Hepatocyte (in vitro differentiated cells): ENCODE measurements at regions not wholly inside any gene's neighbourhood (a gene's known extent, or its start where the extent isn't known, plus 50 kb on each side); places are given as distances from the start of the nearest gene placed in this dataset.
"Not testable (repeated sequence)": the region's sequence is repeated elsewhere in the genome, so short reads cannot be mapped to it uniquely, and the experiment has no call there.

Experiments used
- EZH2 ChIP-seq: fragments of 200-600 bp; sonication (generic); IDR thresholded peaks from 2 replicates; pipeline ENCODE4 v1.6.1; 2016; ENCODE audit warnings: antibody characterized with exemption, mild to moderate bottlenecking, borderline replicate concordance
- EZH2phosphoT487 ChIP-seq: fragments of 200-600 bp; sonication (generic); IDR thresholded peaks from one replicate; pipeline ENCODE4 v1.6.1; 2018; ENCODE audit warnings: antibody characterized with exemption, mild to moderate bottlenecking, low read depth, moderate library complexity; ENCODE audit not compliant: unreplicated experiment, severe bottlenecking
- TF ChIP-seq, protein P1 (sequence below): fragments of 200-600 bp; sonication (generic); IDR thresholded peaks from 2 replicates; pipeline ENCODE4 v1.5.1; 2016; ENCODE audit warnings: antibody characterized with exemption, mild to moderate bottlenecking; ENCODE audit not compliant: poor library complexity

DNA sequence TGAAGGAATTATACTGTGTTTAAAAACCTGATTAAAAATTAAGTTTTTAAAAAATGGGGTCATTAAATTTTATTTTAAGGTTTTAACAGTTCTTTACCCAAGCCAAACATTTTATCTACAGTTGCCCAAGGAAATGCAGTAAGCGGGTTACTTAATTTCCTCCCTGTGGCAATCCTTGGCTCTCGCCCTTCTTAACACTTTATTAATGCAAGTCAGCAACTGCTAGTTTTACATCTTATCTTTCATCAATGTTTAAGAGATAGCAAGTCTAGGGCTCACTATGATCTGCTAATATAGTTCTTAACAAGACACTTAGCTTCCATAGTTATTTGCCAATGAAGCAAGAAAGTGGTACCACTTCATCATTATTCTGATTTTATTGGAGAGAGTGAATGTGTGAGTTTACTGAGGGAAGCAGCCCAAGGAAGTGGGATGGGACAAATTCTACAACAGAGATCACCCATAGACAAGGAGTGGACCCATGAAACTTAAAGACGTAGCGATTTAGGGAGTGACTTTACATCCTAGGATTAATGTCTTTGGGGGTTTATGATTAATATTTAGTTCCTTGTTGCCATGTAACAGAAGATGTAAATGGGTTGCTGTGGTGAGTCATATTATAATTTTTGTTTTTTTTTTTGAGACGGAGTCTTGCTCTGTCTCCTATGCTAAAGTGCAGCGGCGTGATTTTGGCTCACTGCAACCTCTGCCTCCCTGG is 120.4 kb upstream of the ZNF658 start:
- TF ChIP-seq, protein P1, sequence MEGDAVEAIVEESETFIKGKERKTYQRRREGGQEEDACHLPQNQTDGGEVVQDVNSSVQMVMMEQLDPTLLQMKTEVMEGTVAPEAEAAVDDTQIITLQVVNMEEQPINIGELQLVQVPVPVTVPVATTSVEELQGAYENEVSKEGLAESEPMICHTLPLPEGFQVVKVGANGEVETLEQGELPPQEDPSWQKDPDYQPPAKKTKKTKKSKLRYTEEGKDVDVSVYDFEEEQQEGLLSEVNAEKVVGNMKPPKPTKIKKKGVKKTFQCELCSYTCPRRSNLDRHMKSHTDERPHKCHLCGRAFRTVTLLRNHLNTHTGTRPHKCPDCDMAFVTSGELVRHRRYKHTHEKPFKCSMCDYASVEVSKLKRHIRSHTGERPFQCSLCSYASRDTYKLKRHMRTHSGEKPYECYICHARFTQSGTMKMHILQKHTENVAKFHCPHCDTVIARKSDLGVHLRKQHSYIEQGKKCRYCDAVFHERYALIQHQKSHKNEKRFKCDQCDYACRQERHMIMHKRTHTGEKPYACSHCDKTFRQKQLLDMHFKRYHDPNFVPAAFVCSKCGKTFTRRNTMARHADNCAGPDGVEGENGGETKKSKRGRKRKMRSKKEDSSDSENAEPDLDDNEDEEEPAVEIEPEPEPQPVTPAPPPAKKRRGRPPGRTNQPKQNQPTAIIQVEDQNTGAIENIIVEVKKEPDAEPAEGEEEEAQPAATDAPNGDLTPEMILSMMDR: not testable (repeated sequence)
- not testable (repeated sequence) for TF ChIP-seq EZH2, EZH2phosphoT487
